Stimulated activated naive B cell treated with anti-CD40 and anti-IgM and Interleukin-4, amounts not matched to agents 10 μg/mL and 1 μg/mL and 100 μg/mL, for 72 hours (primary cell): ENCODE measurements at regions not wholly inside any gene's neighbourhood (a gene's known extent, or its start where the extent isn't known, plus 50 kb on each side); places are given as distances from the start of the nearest gene placed in this dataset.

ENCODE experiments used
- ATAC-seq, 2 donors: fragments of 150-1000 bp; cut with Tn5 transposase; replicated peaks; 2 replicates each; pipeline ENCODE4 v1.10.0; 2021; ENCODE audit warnings: moderate library complexity in 1 of 2
- DNase-seq: peaks from one replicate; pipeline ENCODE4 v3.0.0; 2021
- H3K27ac Mint-ChIP-seq: one replicate; pipeline ENCODE4 v1.8.0; 2022; ENCODE audit warnings: mild to moderate bottlenecking, mixed read lengths
- H3K27me3 Mint-ChIP-seq, 2 donors: one replicate each; pipeline ENCODE4 v1.8.0; 2022; ENCODE audit warnings: mixed read lengths in 2 of 2
- H3K36me3 Mint-ChIP-seq, 2 donors: one replicate each; pipeline ENCODE4 v1.8.0; 2022; ENCODE audit warnings: mixed read lengths in 2 of 2, mild to moderate bottlenecking in 1 of 2
- H3K4me1 Mint-ChIP-seq, 2 donors: one replicate each; pipeline ENCODE4 v1.8.0; 2022; ENCODE audit warnings: mixed read lengths in 2 of 2, mild to moderate bottlenecking in 1 of 2
- H3K4me3 Mint-ChIP-seq, 2 donors: one replicate each; pipeline ENCODE4 v1.8.0; 2022; ENCODE audit warnings: mild to moderate bottlenecking in 2 of 2, mixed read lengths in 2 of 2, moderate library complexity in 1 of 2
- H3K9me3 Mint-ChIP-seq, 2 donors: one replicate each; pipeline ENCODE4 v1.8.0; 2022; ENCODE audit warnings: mixed read lengths in 2 of 2, mild to moderate bottlenecking in 1 of 2

DNA sequence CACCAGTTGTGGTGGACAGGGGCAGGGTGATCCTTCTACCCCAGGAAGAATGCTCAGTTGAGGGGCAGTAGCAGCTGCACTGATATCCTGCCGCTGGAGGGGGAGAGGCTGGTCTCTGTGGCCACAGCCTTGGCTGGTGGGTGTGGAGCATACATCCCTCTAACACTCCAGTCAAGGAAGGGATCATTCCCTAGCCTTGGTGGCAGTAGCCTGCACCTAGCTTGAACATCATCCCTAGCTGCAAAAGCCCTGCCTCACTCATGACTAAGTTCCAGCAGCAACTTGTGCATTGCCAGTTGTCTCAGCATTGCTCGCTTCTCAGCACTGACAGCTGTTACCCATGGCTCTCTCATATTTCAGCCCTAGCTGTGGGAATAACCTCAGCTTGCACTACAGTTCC is 688.9 kb upstream of the POT1 start:
- Mint-ChIP-seq H3K36me3 (no peaks in the 10 kb centered on the region), H3K27ac (no peak overlapping the region)

DNA sequence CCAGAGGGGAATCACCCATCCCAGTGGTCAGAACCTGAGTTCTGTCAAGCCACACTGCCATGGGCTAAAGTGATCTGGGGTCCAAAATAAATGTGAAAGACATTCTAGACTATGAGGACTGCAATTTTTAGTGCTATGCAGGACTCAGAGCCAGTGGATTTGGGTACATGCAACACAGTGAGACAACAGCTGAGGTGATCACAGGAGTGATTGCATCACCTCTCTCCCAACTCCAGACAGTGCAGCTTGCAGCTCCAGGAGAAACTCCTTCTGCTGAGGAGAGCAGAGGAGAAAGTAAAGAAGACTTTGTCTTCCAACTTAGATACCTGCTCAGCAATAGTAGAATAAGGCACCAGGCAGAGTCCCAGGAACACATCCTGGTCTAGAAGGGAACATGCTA is 682.0 kb upstream of the POT1 start:
- H3K4me3 Mint-ChIP-seq: no peak overlapping the region
- H3K27ac Mint-ChIP-seq: no peak overlapping the region
- DNase-seq: no peak
- no peaks in the 10 kb centered on the region for H3K4me1 Mint-ChIP-seq
- peak in 1 of 2 donors; percentile 29 for ATAC-seq
- peaks cover 14 to 21% of the 10 kb centered on the region in 2 donors for H3K9me3 Mint-ChIP-seq
- H3K36me3 Mint-ChIP-seq: no peaks in the 10 kb centered on the region
- H3K27me3 Mint-ChIP-seq: no peaks in the 10 kb centered on the region

More for the DNA sequence above, 688.9 kb upstream of the POT1 start:
- Mint-ChIP-seq H3K27me3 (no peaks in the 10 kb centered on the region), H3K4me3 (no peak overlapping the region), H3K4me1 (no peaks in the 10 kb centered on the region), H3K9me3 (peaks cover 18 to 24% of the 10 kb centered on the region in 2 donors)
- no peak for DNase-seq
- no peak for ATAC-seq

DNA sequence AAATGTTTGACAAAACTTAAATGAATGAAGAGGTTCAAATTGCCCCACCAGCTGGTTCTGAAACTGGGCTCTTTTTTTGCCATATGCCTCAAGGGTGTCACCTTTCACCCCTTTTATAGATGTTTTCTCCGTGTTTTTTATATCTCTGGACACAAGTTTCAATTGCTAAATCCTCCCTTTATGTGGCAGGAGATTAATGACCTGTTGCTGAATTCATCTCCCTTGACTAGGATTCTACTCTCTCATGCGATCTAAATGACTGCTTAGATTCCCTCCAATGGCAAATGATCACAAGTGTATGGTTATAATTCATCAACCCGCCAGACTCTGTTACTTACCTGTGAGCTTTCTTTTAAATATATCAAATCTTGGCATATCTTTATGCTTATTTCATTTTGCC is 677.0 kb upstream of the POT1 start:
- H3K36me3 Mint-ChIP-seq: no peaks in the 10 kb centered on the region
- H3K27me3 Mint-ChIP-seq: no peaks in the 10 kb centered on the region
- ATAC-seq: no peak

GRCh38 chr7:125605241-125605640 is 675.6 kb upstream of the POT1 start:
- peaks cover 4 to 5% of the 10 kb centered on the region in 2 donors for H3K9me3 Mint-ChIP-seq

More for the DNA sequence above, 677.0 kb upstream of the POT1 start:
- H3K4me1 Mint-ChIP-seq: no peaks in the 10 kb centered on the region
- DNase-seq: no peak
- no peak overlapping the region for H3K4me3 Mint-ChIP-seq
- peaks cover 4 to 5% of the 10 kb centered on the region in 2 donors for H3K9me3 Mint-ChIP-seq
- no peak overlapping the region for H3K27ac Mint-ChIP-seq

DNA sequence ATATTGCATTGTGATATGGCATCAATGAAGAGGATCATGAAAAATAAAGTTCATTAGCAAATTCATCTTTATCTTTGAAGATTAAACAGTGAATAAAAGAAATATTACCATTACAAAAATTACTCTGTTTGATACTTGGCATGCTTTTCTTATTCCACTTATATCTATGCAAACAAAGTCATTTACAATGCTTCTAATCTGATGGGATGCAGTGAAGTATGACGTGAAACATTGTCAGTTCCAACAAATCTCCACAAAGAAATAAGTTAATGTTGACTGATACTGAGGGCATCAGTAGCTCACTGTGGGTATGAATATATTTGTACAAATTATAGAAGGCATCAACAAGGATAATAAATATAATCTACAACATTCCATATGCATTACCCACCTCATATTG is 672.8 kb upstream of the POT1 start:
- Mint-ChIP-seq H3K27me3 (no peaks in the 10 kb centered on the region), H3K4me3 (no peak overlapping the region), H3K36me3 (no peaks in the 10 kb centered on the region), H3K27ac (no peak overlapping the region), H3K9me3 (peaks cover 4 to 5% of the 10 kb centered on the region in 2 donors), H3K4me1 (no peaks in the 10 kb centered on the region)
- ATAC-seq (no peak), DNase-seq (no peak)

More at GRCh38 chr7:125605241-125605640, 675.6 kb upstream of the POT1 start:
- no peak overlapping the region for H3K4me3 Mint-ChIP-seq
- H3K27me3 Mint-ChIP-seq: no peaks in the 10 kb centered on the region
- no peaks in the 10 kb centered on the region for H3K4me1 Mint-ChIP-seq
- ATAC-seq (no peak), DNase-seq (no peak)
- H3K27ac Mint-ChIP-seq: no peak overlapping the region
- H3K36me3 Mint-ChIP-seq: no peaks in the 10 kb centered on the region

DNA sequence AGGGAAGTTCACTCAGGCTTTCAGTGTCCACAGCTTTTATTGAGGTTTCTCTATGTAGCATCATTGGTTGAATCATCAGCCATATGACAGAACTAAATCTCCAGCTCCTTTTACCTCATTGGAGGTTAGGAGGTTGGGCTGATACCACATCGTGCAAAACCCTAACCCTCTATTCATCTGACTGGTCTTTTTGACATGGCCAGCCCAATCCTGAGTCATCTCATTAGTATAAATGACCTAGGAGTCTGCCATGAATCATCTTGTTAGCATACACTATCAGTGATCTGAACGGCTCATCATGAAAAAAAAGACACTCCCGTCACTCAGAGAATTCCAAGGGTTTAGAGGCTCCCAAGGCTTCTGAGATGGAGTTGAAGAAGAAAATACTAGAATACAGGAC is 669.8 kb upstream of the POT1 start:
- no peaks in the 10 kb centered on the region for H3K4me1 Mint-ChIP-seq
- ATAC-seq (no peak), DNase-seq (no peak)
- H3K36me3 Mint-ChIP-seq: no peaks in the 10 kb centered on the region
- H3K27me3 Mint-ChIP-seq: no peaks in the 10 kb centered on the region
- no peak overlapping the region for H3K27ac Mint-ChIP-seq
- H3K9me3 Mint-ChIP-seq: no peaks in the 10 kb centered on the region
- no peak overlapping the region for H3K4me3 Mint-ChIP-seq

DNA sequence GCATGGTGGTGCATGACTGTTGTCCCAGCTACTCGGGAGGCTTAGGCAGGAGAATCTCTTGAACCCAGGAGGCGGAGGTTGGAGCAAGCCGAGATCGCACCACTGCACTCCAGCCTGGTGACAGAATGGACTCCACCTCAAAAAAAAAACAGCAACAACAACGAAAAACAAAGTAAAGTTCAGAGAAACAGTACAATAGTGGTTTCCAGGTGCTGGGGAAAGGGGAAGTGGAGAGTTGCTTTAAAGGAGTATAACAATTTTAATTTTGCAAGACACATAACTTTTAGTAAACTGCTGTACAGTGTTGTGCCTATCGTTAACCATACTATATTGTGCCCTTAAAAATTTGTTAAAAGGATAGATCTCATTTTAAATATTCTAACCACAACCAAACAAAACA is 662.7 kb upstream of the POT1 start:
- Mint-ChIP-seq H3K36me3 (no peaks in the 10 kb centered on the region), H3K27me3 (no peaks in the 10 kb centered on the region), H3K27ac (no peak overlapping the region), H3K4me3 (no peak overlapping the region), H3K9me3 (peaks cover 5% of the 10 kb centered on the region in 2 donors), H3K4me1 (no peaks in the 10 kb centered on the region)
- ATAC-seq (no peak), DNase-seq (no peak)

GRCh38 chr7:125573126-125573525 is 643.5 kb upstream of the POT1 start:
- Mint-ChIP-seq H3K27ac (no peak overlapping the region), H3K36me3 (no peaks in the 10 kb centered on the region), H3K9me3 (peaks cover 3 to 4% of the 10 kb centered on the region in 2 donors), H3K27me3 (no peaks in the 10 kb centered on the region), H3K4me1 (no peaks in the 10 kb centered on the region), H3K4me3 (no peak overlapping the region)
- DNase-seq (no peak), ATAC-seq (no peak)

DNA sequence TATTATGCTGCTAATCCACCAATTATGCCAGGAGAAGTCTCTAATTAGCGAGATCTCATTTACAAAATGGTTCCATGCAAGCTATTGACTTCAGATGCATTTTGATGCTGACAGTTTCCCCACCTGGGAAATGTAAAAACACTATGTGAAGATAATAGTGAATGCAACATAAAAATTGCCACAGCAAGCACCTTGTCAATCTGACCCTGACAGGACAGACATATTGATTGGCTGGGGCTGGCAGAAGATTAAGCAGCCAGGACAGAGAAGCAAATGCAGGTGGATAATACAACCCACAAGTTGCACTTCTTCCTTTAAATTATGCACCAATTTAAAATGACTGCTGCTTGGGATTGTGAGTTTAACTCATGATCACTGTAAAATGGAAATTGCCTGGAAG is 642.8 kb upstream of the POT1 start:
- H3K27me3 Mint-ChIP-seq: no peaks in the 10 kb centered on the region

DNA sequence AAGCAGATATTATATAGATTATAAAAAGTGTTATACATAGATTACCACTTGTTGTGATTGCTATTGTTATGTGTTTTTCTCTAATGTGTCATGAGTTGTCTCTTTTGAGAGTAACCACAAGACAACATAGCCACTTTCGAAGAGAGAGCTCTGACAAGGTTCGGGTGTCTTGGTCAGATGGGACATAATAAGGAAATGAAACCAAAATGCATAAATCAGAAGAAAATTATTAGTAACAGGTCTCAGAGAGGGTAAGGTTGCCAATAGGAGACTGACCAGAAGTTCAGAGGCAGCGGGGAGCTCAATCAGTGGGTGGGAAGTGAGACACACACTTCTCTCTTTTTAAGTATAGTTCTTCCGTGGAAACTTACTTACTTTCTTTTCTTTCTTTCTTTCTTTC is 639.2 kb upstream of the POT1 start:
- peaks cover 4 to 7% of the 10 kb centered on the region in 2 donors for H3K9me3 Mint-ChIP-seq
- no peak overlapping the region for H3K27ac Mint-ChIP-seq
- ATAC-seq (peak; percentile 74 to 79), DNase-seq (no peak)
- no peak overlapping the region for H3K4me3 Mint-ChIP-seq
- H3K27me3 Mint-ChIP-seq: no peaks in the 10 kb centered on the region
- H3K36me3 Mint-ChIP-seq: no peaks in the 10 kb centered on the region
- H3K4me1 Mint-ChIP-seq: no peaks in the 10 kb centered on the region

More for the DNA sequence above, 642.8 kb upstream of the POT1 start:
- H3K4me1 Mint-ChIP-seq: no peaks in the 10 kb centered on the region
- no peak overlapping the region for H3K27ac Mint-ChIP-seq
- ATAC-seq (no peak), DNase-seq (no peak)
- peaks cover 3 to 4% of the 10 kb centered on the region in 2 donors for H3K9me3 Mint-ChIP-seq
- no peaks in the 10 kb centered on the region for H3K36me3 Mint-ChIP-seq
- H3K4me3 Mint-ChIP-seq: no peak overlapping the region

GRCh38 chr7:125567686-125568085 is 638.1 kb upstream of the POT1 start:
- Mint-ChIP-seq H3K36me3 (no peaks in the 10 kb centered on the region), H3K9me3 (peaks cover 4 to 8% of the 10 kb centered on the region in 2 donors), H3K4me3 (no peak overlapping the region), H3K4me1 (no peaks in the 10 kb centered on the region), H3K27me3 (no peaks in the 10 kb centered on the region), H3K27ac (no peak overlapping the region)
- DNase-seq: no peak
- ATAC-seq: no peak

DNA sequence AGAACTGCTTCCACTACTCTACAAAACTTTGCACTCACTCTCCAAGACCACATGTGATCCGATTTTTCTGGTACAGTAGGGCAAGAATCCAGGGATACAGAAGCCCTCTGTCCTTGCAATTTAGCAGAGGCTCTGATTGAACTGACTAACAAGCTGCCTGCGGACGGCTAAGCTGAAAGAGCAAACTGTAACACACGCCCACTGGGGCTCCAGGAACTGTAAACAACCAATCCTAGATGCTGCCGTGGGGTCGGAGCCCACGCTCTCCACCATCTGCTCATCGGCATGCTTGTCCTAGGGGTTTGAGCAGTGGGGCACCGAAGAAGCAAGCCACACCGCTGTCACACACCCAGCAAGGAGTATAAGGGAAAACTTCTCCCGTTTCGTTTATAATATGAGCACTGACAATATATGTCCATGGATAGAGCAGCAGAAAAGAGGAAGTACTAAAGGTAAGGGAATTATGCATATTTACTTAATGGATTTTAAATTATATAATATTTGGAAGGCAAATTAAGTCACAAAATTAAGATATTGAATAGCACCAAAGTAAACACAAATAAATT is 634.4 kb upstream of the POT1 start:
- H3K27me3 Mint-ChIP-seq: no peaks in the 10 kb centered on the region
- no peak overlapping the region for H3K27ac Mint-ChIP-seq
- no peaks in the 10 kb centered on the region for H3K36me3 Mint-ChIP-seq
- no peak overlapping the region for H3K4me3 Mint-ChIP-seq
- DNase-seq (no peak), ATAC-seq (no peak)
- H3K4me1 Mint-ChIP-seq: no peaks in the 10 kb centered on the region
- H3K9me3 Mint-ChIP-seq: peaks cover 3 to 5% of the 10 kb centered on the region in 2 donors

DNA sequence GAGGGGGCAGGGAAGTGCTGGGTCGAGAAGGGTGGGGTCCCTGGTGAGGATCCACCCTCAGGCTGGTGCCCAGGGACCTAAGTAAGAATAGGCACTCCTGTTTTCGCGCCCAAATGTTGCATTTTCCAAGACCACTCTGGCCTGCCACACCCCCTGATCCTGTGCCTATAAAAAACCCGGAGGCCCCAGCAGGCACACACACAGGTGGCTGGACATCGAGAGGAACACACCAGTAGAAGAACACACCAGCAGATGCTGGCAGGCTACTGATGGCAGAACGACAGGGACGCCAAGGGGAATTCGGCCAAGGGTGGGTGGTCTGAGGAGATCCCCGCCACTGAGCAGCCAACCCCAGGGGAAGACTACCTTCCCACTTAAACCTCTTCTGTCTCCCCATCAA is 633.9 kb upstream of the POT1 start:
- Mint-ChIP-seq H3K9me3 (peaks cover 3 to 5% of the 10 kb centered on the region in 2 donors), H3K4me3 (no peak overlapping the region), H3K4me1 (no peaks in the 10 kb centered on the region), H3K27ac (no peak overlapping the region), H3K36me3 (no peaks in the 10 kb centered on the region), H3K27me3 (no peaks in the 10 kb centered on the region)
- ATAC-seq: no peak
- no peak for DNase-seq

GRCh38 chr7:125561006-125561405 is 631.4 kb upstream of the POT1 start:
- Mint-ChIP-seq H3K27ac (no peak overlapping the region), H3K9me3 (peaks cover 5% of the 10 kb centered on the region in 2 donors), H3K4me1 (no peaks in the 10 kb centered on the region), H3K4me3 (no peak overlapping the region), H3K27me3 (no peaks in the 10 kb centered on the region), H3K36me3 (no peaks in the 10 kb centered on the region)
- no peak for ATAC-seq
- no peak for DNase-seq

DNA sequence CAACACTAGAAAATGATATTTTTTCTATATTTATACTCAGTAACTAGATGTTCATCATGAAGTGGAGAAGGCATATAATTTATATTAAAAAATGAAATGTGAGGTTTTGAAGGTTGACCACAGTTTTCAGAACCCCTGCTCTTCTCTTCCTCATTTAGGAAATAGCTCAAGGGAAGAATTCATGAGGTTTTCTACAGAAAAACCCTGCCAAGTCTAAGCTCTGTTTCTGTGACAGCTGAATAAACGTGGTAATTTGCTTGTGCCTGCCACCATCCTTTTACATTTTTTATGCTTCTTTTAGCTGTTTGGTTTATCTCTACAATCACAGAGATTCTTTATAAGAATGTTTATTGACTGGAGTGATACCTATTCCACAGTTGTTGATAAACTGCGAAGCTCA is 630.3 kb upstream of the POT1 start:
- Mint-ChIP-seq H3K27ac (no peak overlapping the region), H3K27me3 (no peaks in the 10 kb centered on the region), H3K4me1 (no peaks in the 10 kb centered on the region), H3K9me3 (peaks cover 5% of the 10 kb centered on the region in 2 donors), H3K36me3 (no peaks in the 10 kb centered on the region), H3K4me3 (no peak overlapping the region)
- ATAC-seq: no peak
- no peak for DNase-seq

DNA sequence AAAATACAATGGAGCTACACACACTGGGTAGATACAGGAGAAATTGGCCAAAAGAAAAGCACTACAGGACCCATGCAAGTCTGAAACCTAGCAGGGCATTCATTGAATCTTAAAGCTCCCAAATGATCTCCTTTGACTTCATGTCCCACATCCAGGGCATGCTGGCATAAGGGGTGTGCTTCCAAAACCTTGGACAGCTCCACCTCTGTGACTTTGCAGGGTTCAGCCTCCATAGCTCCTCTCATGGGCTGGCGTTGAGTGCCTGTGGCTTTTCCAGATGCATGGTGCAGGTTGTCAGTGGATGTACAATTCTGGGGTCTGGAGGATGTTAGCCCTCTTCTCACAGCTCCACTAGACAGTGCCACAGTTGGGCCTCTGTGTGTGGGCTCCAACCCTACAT is 626.3 kb upstream of the POT1 start:
- ATAC-seq (no peak), DNase-seq (no peak)
- H3K36me3 Mint-ChIP-seq: no peaks in the 10 kb centered on the region
- H3K4me1 Mint-ChIP-seq: no peaks in the 10 kb centered on the region
- H3K27ac Mint-ChIP-seq: no peak overlapping the region
- peaks cover 0 to 5% of the 10 kb centered on the region in 2 donors for H3K9me3 Mint-ChIP-seq
- H3K4me3 Mint-ChIP-seq: no peak overlapping the region
- no peaks in the 10 kb centered on the region for H3K27me3 Mint-ChIP-seq
